Lower leg skin (tissue), 3 donors: ENCODE measurements at regions not wholly inside any gene's neighbourhood (a gene's known extent, or its start where the extent isn't known, plus 50 kb on each side); places are given as distances from the start of the nearest gene placed in this dataset.

Experiments used
- POLR2A ChIP-seq, 2 donors: fragments of 450-650 bp; IDR thresholded peaks; one replicate each; pipeline ENCODE4 v1.6.1; 2016 to 2017; ENCODE audit warnings: antibody characterized with exemption in 2 of 2, mild to moderate bottlenecking in 1 of 2, moderate library complexity in 1 of 2
- TF ChIP-seq, protein P1 (sequence below), 3 donors: fragments of 450-650 bp; IDR thresholded peaks; one replicate each; pipeline ENCODE4 v1.5.1; 2016; ENCODE audit warnings: antibody characterized with exemption in 3 of 3, mild to moderate bottlenecking in 3 of 3, moderate library complexity in 2 of 3

DNA sequence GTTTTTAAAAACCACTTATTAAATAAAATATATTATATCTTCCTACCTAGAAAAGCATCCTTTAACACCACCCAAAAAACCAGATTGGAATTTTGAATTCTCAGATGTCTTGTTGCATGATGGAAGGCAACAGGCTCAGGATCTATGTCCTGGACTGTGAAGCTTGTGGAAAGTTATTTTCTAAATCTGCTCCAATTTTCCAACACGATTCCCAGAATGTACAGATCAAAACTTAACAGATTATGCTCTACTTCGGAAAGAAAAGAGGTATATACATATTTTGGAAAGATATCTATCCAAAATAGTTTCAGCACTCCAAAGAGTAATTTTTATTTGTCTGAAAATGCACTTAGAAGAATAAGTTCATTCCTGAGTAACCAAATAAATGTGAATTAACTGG, 291.7 kb upstream of the EMCN start:
- TF ChIP-seq, protein P1, sequence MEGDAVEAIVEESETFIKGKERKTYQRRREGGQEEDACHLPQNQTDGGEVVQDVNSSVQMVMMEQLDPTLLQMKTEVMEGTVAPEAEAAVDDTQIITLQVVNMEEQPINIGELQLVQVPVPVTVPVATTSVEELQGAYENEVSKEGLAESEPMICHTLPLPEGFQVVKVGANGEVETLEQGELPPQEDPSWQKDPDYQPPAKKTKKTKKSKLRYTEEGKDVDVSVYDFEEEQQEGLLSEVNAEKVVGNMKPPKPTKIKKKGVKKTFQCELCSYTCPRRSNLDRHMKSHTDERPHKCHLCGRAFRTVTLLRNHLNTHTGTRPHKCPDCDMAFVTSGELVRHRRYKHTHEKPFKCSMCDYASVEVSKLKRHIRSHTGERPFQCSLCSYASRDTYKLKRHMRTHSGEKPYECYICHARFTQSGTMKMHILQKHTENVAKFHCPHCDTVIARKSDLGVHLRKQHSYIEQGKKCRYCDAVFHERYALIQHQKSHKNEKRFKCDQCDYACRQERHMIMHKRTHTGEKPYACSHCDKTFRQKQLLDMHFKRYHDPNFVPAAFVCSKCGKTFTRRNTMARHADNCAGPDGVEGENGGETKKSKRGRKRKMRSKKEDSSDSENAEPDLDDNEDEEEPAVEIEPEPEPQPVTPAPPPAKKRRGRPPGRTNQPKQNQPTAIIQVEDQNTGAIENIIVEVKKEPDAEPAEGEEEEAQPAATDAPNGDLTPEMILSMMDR (IDR thresholded peaks at IDR 0.05) = no peak
- no peak for TF ChIP-seq POLR2A (IDR thresholded peaks at IDR 0.05)
